PC-3 (cell line): ENCODE measurements at regions not wholly inside any gene's neighbourhood (a gene's known extent, or its start where the extent isn't known, plus 50 kb on each side); places are given as distances from the start of the nearest gene placed in this dataset.

Experiments used
- ATAC-seq: fragments of 200-7000 bp; cut with Tn5 transposase; 2 replicates; pipeline ENCODE4 v1.9.1; 2020; ENCODE audit warnings: mild to moderate bottlenecking, moderate library complexity
- BruUV-seq: library from RNA; stranded (reverse); fragments of 400-500 nt; replicated peaks from 2 replicates; lab custom pipeline; 2021; lab: Mats Ljungman, UMichigan
- CTCF ChIA-PET: fragments of 300-600 bp; sonication (Branson Sonifier 250); formaldehyde crosslinking; loops from one replicate; lab custom pipeline; 2022; ENCODE audit warnings: antibody characterized with exemption; lab: Charles Lee
- POLR2A ChIA-PET: fragments of 300-600 bp; sonication (Branson Sonifier 250); formaldehyde crosslinking; loops from one replicate; lab custom pipeline; 2022; ENCODE audit warnings: antibody characterized with exemption; ENCODE audit not compliant: unreplicated experiment; lab: Charles Lee
- DNase-seq: peaks from one replicate; pipeline ENCODE4 v3.0.0-alpha.2; 2015
- H2AFZ ChIP-seq: fragments of 300-600 bp; sonication (generic); 2 replicates; pipeline ENCODE4 v1.6.0; 2016; ENCODE audit warnings: antibody characterized with exemption, low read length
- H3F3A ChIP-seq: fragments of 300-600 bp; sonication (generic); one replicate; pipeline ENCODE4 v1.6.0; 2017; ENCODE audit warnings: antibody characterized with exemption, low read length, control low read depth, mild to moderate bottlenecking; ENCODE audit not compliant: unreplicated experiment
- H3K27ac ChIP-seq: fragments of 300-600 bp; sonication (generic); 2 replicates; pipeline ENCODE4 v1.5.1; 2016; ENCODE audit warnings: mild to moderate bottlenecking, low read length
- H3K27me3 ChIP-seq: fragments of 300-600 bp; sonication (generic); 2 replicates; pipeline ENCODE4 v1.6.1; 2016; ENCODE audit warnings: low read length, mixed read lengths
- H3K36me3 ChIP-seq: fragments of 300-600 bp; sonication (generic); 2 replicates; pipeline ENCODE4 v1.6.1; 2016; ENCODE audit warnings: low read depth, mixed run types, low read length, mixed read lengths
- H3K4me1 ChIP-seq: fragments of 300-600 bp; sonication (generic); 2 replicates; pipeline ENCODE4 v1.5.1; 2016; ENCODE audit warnings: low read length; ENCODE audit not compliant: insufficient read depth
- H3K4me2 ChIP-seq: fragments of 300-600 bp; sonication (generic); 2 replicates; pipeline ENCODE4 v1.6.0; 2016; ENCODE audit warnings: low read length
- H3K4me3 ChIP-seq: fragments of 300-600 bp; sonication (generic); 2 replicates; pipeline ENCODE4 v1.5.1; 2016; ENCODE audit warnings: mild to moderate bottlenecking, low read length, mixed read lengths
- H3K79me2 ChIP-seq: fragments of 300-600 bp; sonication (generic); 2 replicates; pipeline ENCODE4 v1.6.1; 2017; ENCODE audit warnings: low read length, mixed read lengths
- H3K9ac ChIP-seq: fragments of 300-600 bp; sonication (generic); 2 replicates; pipeline ENCODE4 v1.6.0; 2016; ENCODE audit warnings: mild to moderate bottlenecking, low read length
- H3K9me2 ChIP-seq: fragments of 300-600 bp; sonication (generic); replicated peaks from 2 replicates; pipeline ENCODE4 v1.6.1; 2016; ENCODE audit warnings: mixed run types, low read length, mixed read lengths
- H3K9me3 ChIP-seq: fragments of 300-600 bp; sonication (generic); 2 replicates; pipeline ENCODE4 v1.6.1; 2016; ENCODE audit warnings: low read length, mixed read lengths
- H4K20me1 ChIP-seq: fragments of 300-600 bp; sonication (generic); 2 replicates; pipeline ENCODE4 v1.6.1; 2016; ENCODE audit warnings: low read length, mixed read lengths
- EZH2 ChIP-seq: fragments of 300-600 bp; sonication (generic); IDR thresholded peaks from one replicate; pipeline ENCODE4 v1.6.1; 2017; ENCODE audit warnings: antibody characterized with exemption, mild to moderate bottlenecking, low read length; ENCODE audit not compliant: unreplicated experiment
- EZH2phosphoT487 ChIP-seq: fragments of 300-600 bp; sonication (generic); IDR thresholded peaks from 2 replicates; pipeline ENCODE4 v1.6.1; 2018; ENCODE audit warnings: mild to moderate bottlenecking, antibody characterized with exemption, low read length, borderline replicate concordance
- intact Hi-C: fragments of 100-400 bp; cut with micrococcal nuclease; formaldehyde crosslinking; loops from 2 replicates; pipeline ENCODE4 v1.9.0; 2023
- TF ChIP-seq, protein P1 (sequence below): fragments of 300-600 bp; sonication (generic); conservative IDR thresholded peaks from 2 replicates; pipeline ENCODE4 v1.5.1; 2017; ENCODE audit warnings: antibody characterized with exemption, low read depth, mild to moderate bottlenecking, low read length

DNA sequence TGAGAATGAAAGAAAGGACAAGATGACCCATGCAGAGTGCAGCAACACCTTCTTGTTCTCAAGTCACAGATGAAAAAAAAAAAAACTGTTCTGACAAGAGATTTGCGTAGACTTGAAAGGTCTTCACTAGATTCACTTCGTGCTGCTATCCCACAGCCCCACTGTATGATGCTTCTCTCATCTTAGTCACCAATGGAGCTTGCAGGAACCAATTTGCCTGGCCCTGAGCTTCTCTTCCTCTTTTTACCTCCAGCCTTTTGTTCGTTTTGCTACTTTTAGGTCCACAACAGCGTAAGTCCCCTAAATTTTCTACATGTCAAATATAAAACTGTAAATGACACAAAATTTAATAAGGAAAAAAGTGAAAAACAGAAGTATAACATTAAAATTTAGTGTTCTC, 107.9 kb upstream of the NAP1L1 start:
- ATAC-seq (no peak), DNase-seq (no peak)
- no peak overlapping the region for H3K4me3 ChIP-seq
- H3K9ac ChIP-seq: no peak overlapping the region
- CTCF ChIA-PET: no interaction called here
- H3K9me3 ChIP-seq: no peaks in the 10 kb centered on the region
- POLR2A ChIA-PET: interaction anchor here (0.7 kb wide), 1 partner anchor 119 kb away, joined by 13 read pairs; no protein-coding TSS in a partner anchor
- no peaks in the 10 kb centered on the region for H3F3A ChIP-seq
- TF ChIP-seq, protein P1, sequence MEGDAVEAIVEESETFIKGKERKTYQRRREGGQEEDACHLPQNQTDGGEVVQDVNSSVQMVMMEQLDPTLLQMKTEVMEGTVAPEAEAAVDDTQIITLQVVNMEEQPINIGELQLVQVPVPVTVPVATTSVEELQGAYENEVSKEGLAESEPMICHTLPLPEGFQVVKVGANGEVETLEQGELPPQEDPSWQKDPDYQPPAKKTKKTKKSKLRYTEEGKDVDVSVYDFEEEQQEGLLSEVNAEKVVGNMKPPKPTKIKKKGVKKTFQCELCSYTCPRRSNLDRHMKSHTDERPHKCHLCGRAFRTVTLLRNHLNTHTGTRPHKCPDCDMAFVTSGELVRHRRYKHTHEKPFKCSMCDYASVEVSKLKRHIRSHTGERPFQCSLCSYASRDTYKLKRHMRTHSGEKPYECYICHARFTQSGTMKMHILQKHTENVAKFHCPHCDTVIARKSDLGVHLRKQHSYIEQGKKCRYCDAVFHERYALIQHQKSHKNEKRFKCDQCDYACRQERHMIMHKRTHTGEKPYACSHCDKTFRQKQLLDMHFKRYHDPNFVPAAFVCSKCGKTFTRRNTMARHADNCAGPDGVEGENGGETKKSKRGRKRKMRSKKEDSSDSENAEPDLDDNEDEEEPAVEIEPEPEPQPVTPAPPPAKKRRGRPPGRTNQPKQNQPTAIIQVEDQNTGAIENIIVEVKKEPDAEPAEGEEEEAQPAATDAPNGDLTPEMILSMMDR: no peak
- no peak overlapping the region for H2AFZ ChIP-seq
- no peaks in the 10 kb centered on the region for H3K27me3 ChIP-seq
- BruUV-seq: no TSS peak
- H3K79me2 ChIP-seq: no peaks in the 10 kb centered on the region
- intact Hi-C loops: no loop called here
- H3K4me1 ChIP-seq: no peaks in the 10 kb centered on the region
- H3K36me3 ChIP-seq: no peaks in the 10 kb centered on the region
- no peak overlapping the region for H3K4me2 ChIP-seq
- no peak overlapping the region for H3K27ac ChIP-seq
- no peaks in the 10 kb centered on the region for H4K20me1 ChIP-seq
- no peaks in the 10 kb centered on the region for H3K9me2 ChIP-seq

DNA sequence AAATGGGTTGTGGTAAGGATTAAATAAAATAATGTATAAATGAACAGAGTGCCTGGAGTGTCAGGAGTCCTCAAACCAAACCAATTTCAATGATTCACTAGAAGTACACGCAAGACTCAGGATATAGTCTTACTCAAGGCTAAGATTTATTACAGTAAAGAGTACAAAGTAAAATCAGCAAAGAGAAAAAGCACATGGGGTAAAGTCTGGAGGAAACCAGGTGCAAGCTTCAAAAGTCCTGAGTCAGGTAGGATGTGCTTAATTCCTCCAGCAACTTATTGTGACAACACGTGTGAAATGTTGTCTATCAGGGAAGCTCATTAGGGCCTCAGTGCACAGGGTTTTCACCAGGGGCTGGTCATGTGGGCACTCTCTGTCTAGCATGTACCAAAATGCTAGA, 105.8 kb upstream of the NAP1L1 start:
- no peaks in the 10 kb centered on the region for H3K36me3 ChIP-seq
- H3K79me2 ChIP-seq: no peaks in the 10 kb centered on the region
- DNase-seq: no peak
- no peak for ATAC-seq
- H3K27ac ChIP-seq: no peak overlapping the region
- ChIA-PET CTCF (no interaction called here), POLR2A (no interaction called here)
- H3K9ac ChIP-seq: no peak overlapping the region
- no peak overlapping the region for H2AFZ ChIP-seq
- BruUV-seq: no TSS peak
- no peak overlapping the region for H3K4me2 ChIP-seq
- H3F3A ChIP-seq: no peaks in the 10 kb centered on the region
- no peaks in the 10 kb centered on the region for H3K9me2 ChIP-seq
- intact Hi-C loops: no loop called here
- no peaks in the 10 kb centered on the region for H3K9me3 ChIP-seq
- H3K4me3 ChIP-seq: no peak overlapping the region
- no peaks in the 10 kb centered on the region for H3K4me1 ChIP-seq
- TF ChIP-seq EZH2phosphoT487 (no peak), EZH2 (no peak)
- TF ChIP-seq, protein P1: no peak
- no peaks in the 10 kb centered on the region for H4K20me1 ChIP-seq
- H3K27me3 ChIP-seq: no peaks in the 10 kb centered on the region

DNA sequence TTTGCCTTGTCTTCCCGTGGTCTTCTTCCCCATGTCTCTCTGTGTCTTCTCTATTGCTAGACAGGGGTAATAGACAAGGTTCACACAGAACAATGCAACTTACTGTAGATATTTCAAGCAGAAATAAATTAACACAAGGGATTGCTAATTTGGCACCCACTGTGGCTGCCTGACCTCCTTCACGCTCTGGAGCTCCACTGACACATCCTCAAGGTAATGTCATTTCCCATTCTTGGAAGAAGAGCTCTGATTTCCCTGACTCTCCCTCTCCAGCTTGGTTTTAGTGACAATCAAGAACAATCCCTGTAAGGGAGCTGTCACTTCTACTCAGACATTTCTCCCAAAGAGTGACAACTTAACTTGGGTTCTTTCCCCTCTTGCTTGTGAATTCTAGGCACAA, 105.4 kb upstream of the NAP1L1 start:
- Histone ChIP-seq H3K4me1 (no peaks in the 10 kb centered on the region), H3K9me3 (no peaks in the 10 kb centered on the region), H3K4me3 (no peak overlapping the region), H3K27me3 (no peaks in the 10 kb centered on the region), H3K9ac (no peak overlapping the region), H3K79me2 (no peaks in the 10 kb centered on the region), H3K9me2 (no peaks in the 10 kb centered on the region), H3K36me3 (no peaks in the 10 kb centered on the region), H3K27ac (no peak overlapping the region), H4K20me1 (no peaks in the 10 kb centered on the region), H3K4me2 (no peak overlapping the region), H2AFZ (no peak overlapping the region), H3F3A (no peaks in the 10 kb centered on the region)
- DNase-seq: no peak
- TF ChIP-seq EZH2phosphoT487 (no peak), EZH2 (no peak)
- TF ChIP-seq, protein P1: no peak
- BruUV-seq: no TSS peak
- POLR2A ChIA-PET: no interaction called here
- ATAC-seq: no peak
- intact Hi-C loops: no loop called here
- CTCF ChIA-PET: no interaction called here
